Umbilical cord (tissue), 1 donor: ENCODE measurements at regions not wholly inside any gene's neighbourhood (a gene's known extent, or its start where the extent isn't known, plus 50 kb on each side); places are given as distances from the start of the nearest gene placed in this dataset.
"Not testable (repeated sequence)": the region's sequence is repeated elsewhere in the genome, so short reads cannot be mapped to it uniquely, and the experiment has no call there.

Source experiments
- DNase-seq: peaks from one replicate; pipeline ENCODE4 v3.0.0-alpha.2; 2015; ENCODE audit warnings: low spot score

GRCh38 chr1:219041818-219042217 lies 131.9 kb upstream of the LYPLAL1 start:
- no peak for DNase-seq

- no peak for DNase-seq
Observed at GRCh38 chr1:219042769-219043168, 130.9 kb upstream of the LYPLAL1 start.

- no peak for DNase-seq
Observed at GRCh38 chr1:219045246-219045645, 128.4 kb upstream of the LYPLAL1 start.

GRCh38 chr1:219049501-219049900 lies 124.2 kb upstream of the LYPLAL1 start:
- peak; percentile 12 for DNase-seq

GRCh38 chr1:219050086-219050821 lies 123.4 kb upstream of the LYPLAL1 start:
- no peak for DNase-seq

- no peak for DNase-seq
Observed at GRCh38 chr1:219050822-219051125, 122.9 kb upstream of the LYPLAL1 start.

GRCh38 chr1:219051547-219051946 lies 122.1 kb upstream of the LYPLAL1 start:
- no peak for DNase-seq

- DNase-seq, result no peak
Observed at GRCh38 chr1:219058891-219059820, 114.5 kb upstream of the LYPLAL1 start.

- no peak for DNase-seq
Observed at GRCh38 chr1:219060798-219061197, 112.9 kb upstream of the LYPLAL1 start.

- DNase-seq, result no peak
Observed at GRCh38 chr1:219062161-219062560, 111.5 kb upstream of the LYPLAL1 start.

- no peak for DNase-seq
Observed at GRCh38 chr1:219066098-219066497, 107.6 kb upstream of the LYPLAL1 start.

GRCh38 chr1:219066631-219067349 lies 106.9 kb upstream of the LYPLAL1 start:
- DNase-seq, result peak; percentile 65

- no peak for DNase-seq
Observed at GRCh38 chr1:219067350-219067712, 106.3 kb upstream of the LYPLAL1 start.

GRCh38 chr1:219070395-219070794 lies 103.3 kb upstream of the LYPLAL1 start:
- not testable (repeated sequence) for DNase-seq

GRCh38 chr1:219071209-219071608 lies 102.5 kb upstream of the LYPLAL1 start:
- no peak for DNase-seq

GRCh38 chr1:219072329-219072728 lies 101.3 kb upstream of the LYPLAL1 start:
- no peak for DNase-seq

- DNase-seq, result no peak
Observed at GRCh38 chr1:219074084-219074728, 99.5 kb upstream of the LYPLAL1 start.

GRCh38 chr1:219075121-219075879 lies 98.4 kb upstream of the LYPLAL1 start:
- DNase-seq, result no peak

GRCh38 chr1:219076326-219076937 lies 97.2 kb upstream of the LYPLAL1 start:
- DNase-seq, result peak; percentile 56

- DNase-seq, result not testable (repeated sequence)
Observed at GRCh38 chr1:219077767-219078166, 95.9 kb upstream of the LYPLAL1 start.
